Vagina (tissue), 2 donors: ENCODE measurements at regions not wholly inside any gene's neighbourhood (a gene's known extent, or its start where the extent isn't known, plus 50 kb on each side); places are given as distances from the start of the nearest gene placed in this dataset.
A peak's percentile ranks its signal among the peaks of the same experiment; 100 is the strongest.

Source experiments
- DNase-seq, 2 donors: peaks; one replicate each; pipeline ENCODE4 v3.0.0-alpha.2; 2017; ENCODE audit errors: extremely low spot score in 2 of 2
- H3K27ac ChIP-seq: fragments of 200-600 bp; sonication (generic); one replicate; pipeline ENCODE4 v1.5.1; 2019
- H3K27me3 ChIP-seq: fragments of 200-600 bp; sonication (generic); one replicate; pipeline ENCODE4 v1.5.1; 2019
- H3K36me3 ChIP-seq, 2 donors: fragments of 200-600 bp; sonication (generic); one replicate each; pipeline ENCODE4 v1.5.1; 2017 to 2019
- H3K4me1 ChIP-seq: fragments of 200-600 bp; sonication (generic); one replicate; pipeline ENCODE4 v1.5.1; 2019
- H3K4me3 ChIP-seq, 2 donors: fragments of 200-600 bp; sonication (generic); 1 replicate in 1 of 2; 2 replicates in 1 of 2; pipeline ENCODE4 v1.5.1; 2016 to 2019
- H3K9me3 ChIP-seq: fragments of 200-600 bp; sonication (generic); one replicate; pipeline ENCODE4 v1.5.1; 2019
- POLR2AphosphoS5 ChIP-seq, 2 donors: sonication (generic); formaldehyde crosslinking; IDR thresholded peaks; one replicate each; pipeline ENCODE4 v1.9.0; 2017; ENCODE audit warnings: antibody characterized with exemption in 2 of 2, mild to moderate bottlenecking in 2 of 2, low read depth in 1 of 2; ENCODE audit not compliant: insufficient read depth in 1 of 2
- intact Hi-C: fragments of 100-400 bp; cut with DNase I; formaldehyde crosslinking; loops from one replicate; pipeline ENCODE4 v1.15.1; 2023

- TF ChIP-seq POLR2AphosphoS5 (IDR thresholded peaks at IDR 0.05; ENCODE audit: insufficient read depth in 1 of 2, low read depth in 1 of 2) = no peak
- H3K27ac ChIP-seq = peak overlapping the region; percentile 89
- DNase-seq = peak in 1 of 2 donors; percentile 86
- no peaks in the 10 kb centered on the region for H3K9me3 ChIP-seq
- no peaks in the 10 kb centered on the region for H3K27me3 ChIP-seq
- H3K4me3 ChIP-seq = no peak overlapping the region
- intact Hi-C loops = no loop called here
- H3K36me3 ChIP-seq = no peaks in the 10 kb centered on the region
- H3K4me1 ChIP-seq = peaks cover 90% of the 10 kb centered on the region
Observed at GRCh38 chr1:21340230-21340945, 50.1 kb upstream of the ECE1 start.
